NT2/D1 (cell line): ENCODE measurements at regions not wholly inside any gene's neighbourhood (a gene's known extent, or its start where the extent isn't known, plus 50 kb on each side); places are given as distances from the start of the nearest gene placed in this dataset.

Experiments
- YY1 ChIP-seq: IDR thresholded peaks from 2 replicates; pipeline ENCODE4 v1.6.1; 2011; ENCODE audit not compliant: insufficient read length, insufficient read depth
- ZNF274 ChIP-seq: IDR thresholded peaks from 2 replicates; pipeline ENCODE4 v1.6.1; 2011; ENCODE audit warnings: mild to moderate bottlenecking, low read depth, low read length

DNA sequence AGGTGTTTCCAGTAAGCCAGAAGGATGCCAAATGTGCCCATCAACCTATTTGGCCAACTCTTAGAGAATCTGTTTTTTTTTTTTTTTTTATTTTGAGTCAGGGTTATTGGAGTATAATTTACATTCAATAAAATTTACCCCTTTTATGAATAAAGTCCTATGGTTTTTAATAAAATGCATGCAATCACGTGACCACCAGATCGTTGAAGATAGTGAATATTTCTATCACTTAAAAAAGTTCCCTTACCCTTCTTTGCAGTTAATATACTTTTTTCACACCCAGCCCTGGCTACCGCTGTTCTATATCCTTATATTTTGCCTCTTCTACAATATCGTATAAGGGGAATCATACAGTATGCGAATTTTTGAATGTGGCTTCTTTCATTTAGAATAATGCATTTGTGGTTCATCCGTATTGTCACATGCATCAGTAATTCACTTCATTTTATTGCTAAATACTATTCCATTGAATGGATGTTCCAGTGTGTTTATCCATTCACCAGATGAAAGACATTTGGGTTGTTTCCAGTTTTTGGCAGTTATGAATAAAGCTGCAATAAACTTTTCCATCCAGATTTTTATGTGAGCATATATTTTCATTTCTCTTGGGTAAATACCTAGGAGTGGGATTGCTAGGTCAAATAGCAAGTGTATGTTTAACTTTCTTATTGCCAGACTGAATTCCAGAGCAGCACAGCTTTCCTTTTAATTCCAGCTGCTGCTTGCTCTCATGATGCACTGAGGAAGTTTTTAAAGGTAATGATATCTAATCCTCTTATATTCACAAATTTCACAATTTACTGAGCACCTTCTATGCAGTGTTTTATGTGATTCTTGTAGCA is 156.3 kb upstream of the NT5C1B start:
- TF ChIP-seq YY1, result no peak
- TF ChIP-seq ZNF274, result no peak
